GM12872 (cell line): ENCODE measurements at regions not wholly inside any gene's neighbourhood (a gene's known extent, or its start where the extent isn't known, plus 50 kb on each side); places are given as distances from the start of the nearest gene placed in this dataset.

Experiments used
- TF ChIP-seq, protein P1 (sequence below): IDR thresholded peaks from 3 replicates; pipeline ENCODE4 v1.5.1; 2011; ENCODE audit warnings: low read depth, mild to moderate bottlenecking, low read length, moderate library complexity; ENCODE audit not compliant: insufficient read depth

DNA sequence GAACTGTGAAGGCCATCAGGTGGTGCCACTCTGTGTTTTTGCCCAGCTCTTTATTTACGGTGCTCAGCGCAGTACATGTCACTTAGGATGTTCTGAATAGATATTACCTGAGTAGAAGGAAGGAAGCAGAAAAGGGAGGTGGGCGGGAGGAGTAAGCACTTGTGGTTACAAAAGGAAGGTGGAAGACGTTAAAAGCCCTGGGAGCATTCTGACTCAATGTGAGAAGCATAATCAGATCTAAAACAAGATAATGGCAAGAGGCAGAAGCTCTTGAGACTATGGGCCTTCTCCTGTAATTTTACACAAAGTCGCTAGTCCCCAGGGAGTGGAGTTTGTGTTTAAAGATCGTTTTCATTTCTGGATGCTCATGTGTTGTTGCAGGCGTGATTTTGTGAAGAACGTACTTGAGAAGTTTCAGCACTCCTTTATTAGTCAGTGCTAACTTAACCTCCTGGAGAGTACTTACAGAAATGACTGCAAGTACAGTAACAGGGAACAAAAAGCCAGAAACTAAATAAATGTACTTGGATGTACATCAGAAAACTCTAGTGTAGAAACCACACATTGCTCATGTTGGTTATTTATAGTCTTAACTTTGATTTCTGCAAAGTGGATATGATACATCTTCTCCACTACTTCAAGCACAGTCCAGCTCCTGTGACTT is 1523.5 kb downstream of the AACS start:
- TF ChIP-seq, protein P1, sequence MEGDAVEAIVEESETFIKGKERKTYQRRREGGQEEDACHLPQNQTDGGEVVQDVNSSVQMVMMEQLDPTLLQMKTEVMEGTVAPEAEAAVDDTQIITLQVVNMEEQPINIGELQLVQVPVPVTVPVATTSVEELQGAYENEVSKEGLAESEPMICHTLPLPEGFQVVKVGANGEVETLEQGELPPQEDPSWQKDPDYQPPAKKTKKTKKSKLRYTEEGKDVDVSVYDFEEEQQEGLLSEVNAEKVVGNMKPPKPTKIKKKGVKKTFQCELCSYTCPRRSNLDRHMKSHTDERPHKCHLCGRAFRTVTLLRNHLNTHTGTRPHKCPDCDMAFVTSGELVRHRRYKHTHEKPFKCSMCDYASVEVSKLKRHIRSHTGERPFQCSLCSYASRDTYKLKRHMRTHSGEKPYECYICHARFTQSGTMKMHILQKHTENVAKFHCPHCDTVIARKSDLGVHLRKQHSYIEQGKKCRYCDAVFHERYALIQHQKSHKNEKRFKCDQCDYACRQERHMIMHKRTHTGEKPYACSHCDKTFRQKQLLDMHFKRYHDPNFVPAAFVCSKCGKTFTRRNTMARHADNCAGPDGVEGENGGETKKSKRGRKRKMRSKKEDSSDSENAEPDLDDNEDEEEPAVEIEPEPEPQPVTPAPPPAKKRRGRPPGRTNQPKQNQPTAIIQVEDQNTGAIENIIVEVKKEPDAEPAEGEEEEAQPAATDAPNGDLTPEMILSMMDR = no peak

GRCh38 chr12:126591533-126591932 is 1526.3 kb downstream of the AACS start:
- TF ChIP-seq, protein P1 = no peak

DNA sequence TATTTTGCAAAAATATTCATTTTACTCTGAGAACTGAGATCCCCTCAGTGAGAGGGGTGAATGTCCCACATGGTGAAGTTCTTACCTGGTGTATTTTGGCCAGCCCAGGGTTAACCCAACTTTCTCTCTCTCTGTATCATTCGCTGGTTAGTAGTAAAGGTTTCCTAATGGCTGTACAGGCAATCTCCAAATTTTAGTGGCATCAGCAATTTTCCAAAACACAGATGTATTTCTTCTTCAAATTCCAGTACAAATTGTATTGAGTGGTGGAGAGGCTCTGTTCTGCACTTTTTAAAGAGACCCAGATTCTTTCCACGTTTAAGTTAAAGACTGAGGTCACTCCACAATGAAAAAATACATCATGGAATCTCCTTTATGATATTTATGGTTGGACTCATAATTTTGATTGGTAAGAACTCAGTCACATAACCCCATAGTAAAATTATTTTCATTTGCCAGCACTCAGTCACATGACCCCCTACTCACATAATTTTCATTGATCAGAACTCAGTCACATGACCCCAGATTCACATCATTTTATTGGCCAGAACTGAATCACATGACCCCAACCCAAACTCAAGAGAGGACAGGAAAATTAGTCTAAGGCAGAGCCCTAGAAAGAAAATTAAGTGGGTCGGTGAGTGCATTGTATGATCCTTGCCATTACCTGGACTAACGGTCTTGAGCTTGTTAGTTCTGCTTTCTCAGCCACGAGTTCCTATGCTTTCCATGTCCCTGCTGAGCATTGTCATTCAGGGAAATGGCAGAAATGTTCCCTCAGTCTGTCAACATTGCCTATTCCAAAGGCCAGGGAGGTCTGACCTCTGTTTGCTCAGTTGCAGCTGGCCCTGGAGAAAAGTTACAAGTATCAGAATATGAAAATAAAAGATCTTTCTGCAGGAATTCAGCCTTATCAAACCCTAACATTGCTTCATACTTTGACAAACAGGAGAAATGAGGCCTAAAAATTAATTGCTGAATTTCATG is 1536.2 kb downstream of the AACS start:
- TF ChIP-seq, protein P1 = no peak

DNA sequence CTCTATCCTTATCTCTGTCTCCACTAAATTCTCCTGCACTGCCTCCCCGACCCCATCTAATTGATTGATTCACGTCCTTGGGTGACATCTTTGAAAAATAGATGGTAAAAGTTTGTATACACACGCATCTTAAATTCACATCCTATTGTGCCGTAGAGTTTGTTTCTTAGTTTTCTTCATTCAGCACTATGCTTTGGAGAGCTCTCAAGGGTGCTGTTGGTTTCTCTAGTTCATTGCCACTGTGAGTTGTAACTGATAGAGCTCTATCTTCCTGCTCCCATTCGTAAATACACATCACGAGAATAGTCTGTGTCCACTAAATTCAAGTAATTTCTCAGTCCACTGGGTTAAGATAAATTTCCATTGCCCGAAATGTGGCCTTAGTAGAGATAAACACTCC is 1537.4 kb downstream of the AACS start:
- TF ChIP-seq, protein P1 = no peak

- TF ChIP-seq, protein P1 = no peak
These were observed 1541.9 kb downstream of the AACS start for GRCh38 chr12:126607157-126607556.

- TF ChIP-seq, protein P1 = no peak
These were observed 1542.6 kb downstream of the AACS start for GRCh38 chr12:126607867-126608266.

DNA sequence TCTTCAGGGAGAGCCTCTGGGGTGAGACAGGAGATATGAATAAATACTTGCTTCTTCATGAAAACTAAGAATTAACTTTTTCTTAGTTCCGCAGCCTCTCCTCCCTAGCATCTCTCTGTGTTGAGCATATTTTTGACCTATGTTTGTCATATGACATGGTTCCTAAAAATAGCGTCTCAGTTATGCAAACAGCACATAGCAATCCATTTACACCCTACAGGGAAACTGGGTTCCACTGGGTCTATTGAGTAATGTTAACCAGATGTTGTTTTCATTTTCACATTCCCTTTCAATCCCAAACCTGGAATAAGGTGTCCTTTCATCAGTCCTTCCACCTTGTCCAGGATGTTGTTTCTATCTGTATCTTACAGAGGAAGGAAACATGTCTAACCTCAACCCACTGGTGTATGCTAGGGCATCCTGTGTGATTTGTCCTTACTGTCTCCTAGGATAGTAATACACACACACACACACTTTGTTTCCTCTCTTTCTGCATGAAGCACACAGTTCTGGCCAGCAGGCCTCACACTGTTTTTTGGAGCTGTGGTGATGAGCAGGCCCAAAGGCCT is 1543.5 kb downstream of the AACS start:
- TF ChIP-seq, protein P1 = no peak
